ENCODE measurements at regions not wholly inside any gene's neighbourhood (a gene's known extent, or its start where the extent isn't known, plus 50 kb on each side); places are given as distances from the start of the nearest gene placed in this dataset.

DNA sequence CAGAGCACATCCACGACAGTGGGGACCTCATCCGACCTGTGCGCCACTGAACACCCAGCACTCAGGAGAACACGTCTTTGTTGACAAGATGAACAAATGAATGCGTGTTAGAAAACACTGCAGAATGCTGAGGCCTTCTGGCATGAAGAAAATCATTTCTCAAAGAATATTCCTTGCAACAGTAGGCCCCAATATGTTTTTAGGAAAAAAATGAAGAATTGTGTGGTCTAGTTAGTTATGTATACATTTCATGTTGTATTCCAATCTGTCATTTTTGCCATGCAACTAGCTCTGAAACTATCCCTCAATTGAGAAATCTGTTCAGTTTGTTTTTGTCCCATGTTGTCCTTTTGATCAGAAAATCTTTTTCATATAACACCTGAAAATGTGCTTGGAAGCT lies 77.4 kb upstream of the MAD2L1 start:
- Histone ChIP-seq H3K27me3 (ENCODE audit: insufficient read depth, low read length) (no peaks in the 10 kb centered on the region), H3K4me3 (ENCODE audit: low read length) (no peak overlapping the region), H3K27ac (ENCODE audit: low read depth, low read length) (no peak overlapping the region), H3K4me1 (ENCODE audit: insufficient read depth, low read length) (no peaks in the 10 kb centered on the region), H3K9ac (ENCODE audit: low read depth, low read length) (no peak overlapping the region), H3K9me3 (ENCODE audit: insufficient read depth, low read depth, low read length) (no peaks in the 10 kb centered on the region), H3K36me3 (ENCODE audit: insufficient read depth, low read length) (no peaks in the 10 kb centered on the region)
- WGBS, result 96% methylated on average over 5 of the region's 5 CpGs

DNA sequence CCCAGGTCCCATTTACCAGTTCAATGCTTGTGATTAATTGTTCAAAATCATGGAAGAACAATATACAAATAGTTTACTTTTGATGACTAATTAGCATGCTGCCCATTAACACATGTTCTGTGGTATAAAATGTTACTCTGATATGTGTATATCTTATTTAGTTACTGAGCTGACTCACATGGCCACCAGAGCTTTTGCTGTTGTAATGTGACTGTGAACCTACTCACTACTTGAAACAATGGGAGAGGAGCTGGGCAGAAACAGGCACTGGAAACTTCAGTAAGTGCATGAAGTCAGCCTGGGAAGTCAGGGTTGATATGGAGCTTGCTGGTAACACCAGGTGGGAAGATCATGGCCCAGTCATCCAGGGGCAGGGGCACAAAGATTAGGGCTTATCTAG lies 72.7 kb upstream of the MAD2L1 start:
- Histone ChIP-seq H3K4me3 (ENCODE audit: low read length) (no peak overlapping the region), H3K9me3 (ENCODE audit: insufficient read depth, low read depth, low read length) (no peaks in the 10 kb centered on the region), H3K27ac (ENCODE audit: low read depth, low read length) (no peak overlapping the region), H3K4me1 (ENCODE audit: insufficient read depth, low read length) (no peaks in the 10 kb centered on the region), H3K9ac (ENCODE audit: low read depth, low read length) (no peak overlapping the region), H3K36me3 (ENCODE audit: insufficient read depth, low read length) (no peaks in the 10 kb centered on the region), H3K27me3 (ENCODE audit: insufficient read depth, low read length) (no peaks in the 10 kb centered on the region)

DNA sequence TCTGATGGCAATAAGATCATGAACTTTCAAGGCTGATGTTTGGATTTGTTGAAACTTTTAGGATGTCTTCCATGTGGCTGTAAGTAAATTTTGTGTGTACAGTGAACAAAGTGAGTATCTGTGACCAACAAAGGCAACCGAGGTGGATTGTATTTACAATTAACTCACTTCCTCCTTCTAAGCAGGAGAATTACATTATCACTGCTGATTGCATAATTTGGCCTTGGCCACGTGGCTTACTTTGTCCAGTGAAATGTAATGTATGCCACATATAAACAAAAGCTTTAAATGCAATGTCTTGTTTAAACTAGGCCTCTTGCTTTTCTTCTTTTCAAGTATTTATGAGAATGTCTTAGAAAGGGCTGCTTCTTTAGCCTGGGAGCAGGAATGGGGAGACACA lies 66.3 kb upstream of the MAD2L1 start:
- Histone ChIP-seq H3K36me3 (ENCODE audit: insufficient read depth, low read length) (no peaks in the 10 kb centered on the region), H3K9ac (ENCODE audit: low read depth, low read length) (no peak overlapping the region), H3K27me3 (ENCODE audit: insufficient read depth, low read length) (no peaks in the 10 kb centered on the region), H3K9me3 (ENCODE audit: insufficient read depth, low read depth, low read length) (no peaks in the 10 kb centered on the region), H3K27ac (ENCODE audit: low read depth, low read length) (no peak overlapping the region), H3K4me1 (ENCODE audit: insufficient read depth, low read length) (no peaks in the 10 kb centered on the region), H3K4me3 (ENCODE audit: low read length) (no peak overlapping the region)
- WGBS, result 100% methylated on average over 1 of the region's 2 CpGs

DNA sequence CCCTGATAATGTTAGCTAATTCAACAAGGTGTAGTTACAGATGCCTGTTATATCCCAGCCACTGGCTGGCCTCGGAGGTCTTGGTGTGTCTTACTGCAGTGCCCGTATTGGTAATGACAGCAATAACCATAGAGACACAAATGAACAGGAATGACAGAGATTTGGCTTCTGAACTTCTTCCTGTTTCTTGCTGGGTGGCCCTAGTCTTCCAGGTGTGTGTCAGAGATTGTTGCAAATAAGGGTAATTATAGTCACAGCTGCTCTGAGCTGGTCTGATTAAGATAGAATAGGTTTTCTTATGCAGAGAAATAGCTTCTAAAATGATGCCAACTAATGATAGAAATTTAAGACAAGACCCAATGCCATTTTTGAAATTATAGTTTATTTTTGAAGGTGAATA lies 64.1 kb upstream of the MAD2L1 start:
- Histone ChIP-seq H3K27me3 (ENCODE audit: insufficient read depth, low read length) (no peaks in the 10 kb centered on the region), H3K4me3 (ENCODE audit: low read length) (no peak overlapping the region)
- 97% methylated on average over 2 of the region's 2 CpGs for WGBS

More for the DNA sequence above, 64.1 kb upstream of the MAD2L1 start:
- H3K4me1 ChIP-seq (ENCODE audit: insufficient read depth, low read length), result no peaks in the 10 kb centered on the region
- no peak overlapping the region for H3K9ac ChIP-seq (ENCODE audit: low read depth, low read length)
- no peaks in the 10 kb centered on the region for H3K36me3 ChIP-seq (ENCODE audit: insufficient read depth, low read length)
- H3K9me3 ChIP-seq (ENCODE audit: insufficient read depth, low read depth, low read length), result no peaks in the 10 kb centered on the region
- no peak overlapping the region for H3K27ac ChIP-seq (ENCODE audit: low read depth, low read length)

Data from HUES64 (cell line).